ENCODE measurements at regions not wholly inside any gene's neighbourhood (a gene's known extent, or its start where the extent isn't known, plus 50 kb on each side); places are given as distances from the start of the nearest gene placed in this dataset.
"Not testable (repeated sequence)": the region's sequence is repeated elsewhere in the genome, so short reads cannot be mapped to it uniquely, and the experiment has no call there.

GRCh38 chr12:102666176-102666575 is 185.8 kb upstream of the IGF1 start:
- not testable (repeated sequence) for DNase-seq (ENCODE audit: low read depth)

DNA sequence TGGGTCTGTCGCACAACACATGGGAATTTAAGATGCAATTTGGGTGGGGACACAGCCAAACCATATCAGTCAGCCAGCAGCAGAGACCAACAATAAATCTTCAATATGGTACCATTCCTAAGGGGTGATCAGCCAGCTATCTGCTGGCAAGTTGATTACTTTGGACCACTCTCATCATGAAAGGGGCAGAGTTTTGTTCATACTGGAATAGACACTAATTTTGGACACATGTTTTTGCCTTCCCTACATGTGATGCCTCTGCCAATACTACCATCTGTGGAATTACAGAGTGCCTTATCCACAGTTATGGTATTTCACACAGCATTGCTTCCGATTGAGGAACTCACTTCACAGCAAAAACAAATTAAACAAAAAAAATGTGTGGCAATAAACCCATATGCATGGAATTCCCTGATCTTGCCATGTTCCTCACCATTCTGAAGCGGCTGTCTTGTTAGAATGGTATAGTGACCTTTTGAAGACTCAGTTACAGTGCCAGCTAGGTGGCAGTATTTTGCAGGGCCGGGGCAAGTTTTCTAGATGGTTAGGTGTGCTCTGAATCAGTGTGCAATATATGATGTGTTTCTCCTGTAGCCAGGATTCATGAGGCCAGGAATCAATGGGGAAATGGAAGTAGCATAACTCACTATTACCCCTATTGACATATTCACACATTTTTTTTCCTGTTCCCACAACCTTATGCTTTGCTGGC is 179.0 kb upstream of the IGF1 start:
- DNase-seq (ENCODE audit: low read depth) = peak; percentile 13

DNA sequence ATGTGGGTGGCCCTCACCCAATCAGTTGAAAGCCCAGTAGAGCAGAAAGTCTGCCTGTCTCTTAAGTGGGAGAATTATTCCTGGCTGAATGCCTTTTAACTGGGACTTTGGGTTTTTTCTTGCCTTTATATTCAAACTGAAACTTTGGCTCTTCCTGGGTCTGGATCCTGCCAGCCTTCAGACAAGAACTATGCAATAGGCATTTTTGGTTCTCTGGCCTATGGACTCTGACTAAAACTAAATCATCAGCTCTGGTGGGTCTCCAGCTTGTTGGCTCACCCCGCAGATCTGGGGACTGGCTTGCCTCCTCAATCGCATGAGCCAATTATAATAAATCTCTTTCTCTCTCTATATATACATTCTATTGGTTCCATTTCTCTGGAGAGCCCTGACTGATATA is 173.0 kb upstream of the IGF1 start:
- no peak for DNase-seq (ENCODE audit: low read depth)

GRCh38 chr12:102652645-102653313 is 172.4 kb upstream of the IGF1 start:
- DNase-seq (ENCODE audit: low read depth) = no peak

- DNase-seq (ENCODE audit: low read depth) = no peak
These were observed 165.6 kb upstream of the IGF1 start for GRCh38 chr12:102645968-102646367.

GRCh38 chr12:102643879-102644575 is 163.7 kb upstream of the IGF1 start:
- no peak for DNase-seq (ENCODE audit: low read depth)

GRCh38 chr12:102642199-102642598 is 161.8 kb upstream of the IGF1 start:
- peak; percentile 13 for DNase-seq (ENCODE audit: low read depth)

- not testable (repeated sequence) for DNase-seq (ENCODE audit: low read depth)
These were observed 160.3 kb upstream of the IGF1 start for GRCh38 chr12:102640658-102641057.

- DNase-seq (ENCODE audit: low read depth) = peak; percentile 15
These were observed 158.4 kb upstream of the IGF1 start for GRCh38 chr12:102638777-102639176.

DNA sequence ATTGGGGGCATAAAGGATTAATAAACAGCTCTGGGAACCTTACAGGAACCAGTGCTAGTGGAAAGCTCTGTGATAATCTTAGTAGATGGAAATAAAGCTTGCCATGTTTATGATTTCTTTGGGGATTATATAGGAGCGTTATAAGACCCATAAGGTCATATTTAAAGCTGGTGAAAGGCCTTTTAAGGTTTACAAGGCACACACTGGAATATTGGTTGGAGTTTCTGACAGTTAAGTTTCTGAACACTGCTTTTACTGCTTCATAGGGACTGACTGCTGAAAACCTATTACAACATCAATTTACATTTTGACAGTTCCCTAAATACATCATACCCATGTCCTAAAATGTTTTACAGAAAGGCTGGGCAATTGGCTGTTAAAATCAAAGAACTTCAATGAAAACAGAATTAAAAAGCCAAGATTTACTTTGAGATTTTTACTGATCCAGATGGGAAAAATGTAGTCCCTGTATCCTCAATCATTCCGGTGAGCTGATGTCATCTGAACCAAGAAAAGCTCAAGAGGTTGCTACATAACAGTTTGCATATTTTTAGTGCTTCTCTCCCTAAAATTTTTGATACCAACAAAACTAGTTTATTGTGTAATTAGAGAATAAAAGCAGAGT is 153.7 kb upstream of the IGF1 start:
- peak; percentile 7 for DNase-seq (ENCODE audit: low read depth)

- DNase-seq (ENCODE audit: low read depth) = peak; percentile 91
These were observed 150.9 kb upstream of the IGF1 start for GRCh38 chr12:102631274-102631673.

DNA sequence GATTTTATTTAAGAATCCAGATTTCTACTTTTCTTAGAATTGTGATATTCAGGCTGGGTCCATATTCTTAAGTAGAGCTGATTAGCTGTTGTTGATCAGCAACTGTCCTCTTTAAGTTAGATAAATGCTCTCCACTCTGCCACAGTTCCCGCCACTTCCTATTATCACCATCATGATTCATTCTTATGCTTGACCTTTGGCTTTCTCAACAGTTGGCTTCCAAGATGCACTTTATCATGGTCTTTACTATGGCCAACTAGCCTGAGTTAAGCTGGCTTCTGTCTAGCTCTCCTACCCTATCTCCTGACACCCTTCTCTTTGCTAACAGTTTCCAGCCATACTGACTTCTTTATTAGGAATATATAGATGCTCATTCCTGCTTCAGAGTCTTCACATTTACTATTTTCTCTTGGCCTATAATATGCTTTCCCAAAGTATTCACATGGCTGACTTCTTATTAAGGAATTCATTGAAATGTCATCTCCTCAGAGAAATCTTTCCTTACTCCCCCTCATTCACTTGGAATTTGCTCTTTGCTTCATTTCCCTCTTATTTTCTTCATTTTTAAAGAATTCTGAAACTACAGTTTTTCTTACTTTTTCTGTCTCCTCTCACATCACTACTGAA is 149.0 kb upstream of the IGF1 start:
- DNase-seq (ENCODE audit: low read depth) = peak; percentile 39

GRCh38 chr12:102625819-102626218 is 145.5 kb upstream of the IGF1 start:
- no peak for DNase-seq (ENCODE audit: low read depth)

- DNase-seq (ENCODE audit: low read depth) = no peak
These were observed 142.3 kb upstream of the IGF1 start for GRCh38 chr12:102622618-102623017.

DNA sequence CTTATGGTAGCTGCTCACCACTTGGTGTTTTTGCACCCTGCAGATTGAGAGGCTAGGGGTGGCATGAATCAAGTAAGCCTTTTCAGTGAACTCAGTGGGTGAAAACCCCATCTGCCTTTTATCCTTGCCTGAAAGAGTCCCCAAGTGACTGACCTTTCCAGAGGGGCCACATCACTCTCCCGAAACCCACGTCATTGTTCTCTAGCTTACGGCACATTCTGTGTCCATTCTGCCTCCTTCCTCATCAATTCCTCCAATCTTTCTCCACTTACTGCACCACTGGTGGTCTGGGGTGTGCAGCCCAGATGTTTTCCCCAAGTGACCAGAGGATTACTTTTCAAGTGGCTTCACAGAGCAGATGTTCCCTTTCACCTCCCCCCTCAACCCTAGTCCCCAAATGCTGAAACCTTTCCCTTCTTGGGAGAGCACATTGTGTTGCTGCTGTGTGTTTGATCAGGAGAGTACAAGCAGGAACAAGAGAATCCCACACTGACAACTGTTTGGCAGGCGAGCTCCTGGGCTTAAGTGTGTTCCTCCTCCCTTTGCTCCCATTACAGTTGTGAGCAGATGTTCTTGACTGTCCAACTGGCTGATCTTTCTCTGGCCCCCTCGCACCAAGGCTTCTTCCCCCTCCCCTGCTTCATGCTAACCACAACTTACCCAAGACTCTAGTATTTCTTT is 138.0 kb upstream of the IGF1 start:
- DNase-seq (ENCODE audit: low read depth) = no peak

DNA sequence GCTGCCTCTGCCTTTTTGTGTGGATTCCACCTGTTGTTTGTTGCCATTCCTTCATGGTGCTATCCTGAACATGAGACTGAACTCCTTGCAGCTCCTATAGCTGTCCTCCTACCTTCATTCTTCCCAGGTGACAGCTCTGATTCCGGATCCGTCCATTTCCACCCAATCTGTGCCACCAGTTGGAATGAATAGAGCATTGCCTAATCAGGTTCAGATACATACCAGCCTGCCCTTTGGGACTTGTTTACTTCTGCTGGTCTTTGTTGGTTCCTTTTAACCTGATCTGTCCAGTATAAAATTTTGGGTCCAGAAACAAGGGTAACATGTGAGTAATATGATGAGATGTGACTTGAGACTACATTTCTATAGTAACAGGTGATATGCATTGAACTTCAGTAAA is 136.3 kb upstream of the IGF1 start:
- DNase-seq (ENCODE audit: low read depth) = no peak

GRCh38 chr12:102611995-102612394 is 131.6 kb upstream of the IGF1 start:
- no peak for DNase-seq (ENCODE audit: low read depth)

- no peak for DNase-seq (ENCODE audit: low read depth)
These were observed 129.6 kb upstream of the IGF1 start for GRCh38 chr12:102609996-102610395.

DNA sequence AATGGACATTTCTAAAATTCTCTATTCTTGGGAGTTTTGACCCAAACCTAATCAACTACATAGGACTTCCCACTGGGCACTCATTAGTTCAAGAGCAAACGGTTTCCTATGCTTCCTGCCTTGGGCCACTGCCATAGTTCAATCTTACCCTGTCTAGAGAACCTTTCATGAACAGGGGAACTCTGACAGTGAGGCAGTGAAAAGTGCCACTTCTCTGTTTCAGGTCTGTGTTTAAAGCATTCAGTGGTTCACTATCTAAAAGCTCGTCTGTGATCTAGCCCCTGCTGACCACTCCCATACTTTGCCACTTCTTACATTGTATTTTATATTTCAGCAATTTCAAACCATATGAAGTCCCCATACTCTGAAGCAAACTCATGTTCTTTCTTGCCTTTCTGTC is 122.7 kb upstream of the IGF1 start:
- no peak for DNase-seq (ENCODE audit: low read depth)

- no peak for DNase-seq (ENCODE audit: low read depth)
These were observed 122.2 kb upstream of the IGF1 start for GRCh38 chr12:102602521-102602920.

GRCh38 chr12:102601621-102602020 is 121.3 kb upstream of the IGF1 start:
- no peak for DNase-seq (ENCODE audit: low read depth)
